ENCODE measurements at regions not wholly inside any gene's neighbourhood (a gene's known extent, or its start where the extent isn't known, plus 50 kb on each side); places are given as distances from the start of the nearest gene placed in this dataset.
"Not testable (repeated sequence)": the region's sequence is repeated elsewhere in the genome, so short reads cannot be mapped to it uniquely, and the experiment has no call there.

DNA sequence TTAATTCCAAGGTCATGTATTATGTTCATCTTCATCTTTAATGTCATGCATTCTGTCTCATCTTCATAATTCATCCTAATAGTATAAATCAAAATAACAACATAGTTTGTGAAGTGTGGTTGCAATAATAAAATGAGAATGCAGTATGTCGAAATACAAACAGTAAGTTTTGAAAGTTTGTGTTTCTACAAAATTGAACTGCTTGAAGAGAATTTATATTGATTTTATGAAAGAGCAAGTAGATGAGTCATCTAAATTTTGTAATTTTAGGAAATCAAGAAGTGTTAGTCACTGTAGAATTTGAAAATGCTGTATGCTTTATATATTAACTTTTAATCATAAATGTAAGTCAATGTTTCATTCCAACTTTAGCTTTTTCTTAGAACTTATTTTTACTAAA lies 190.5 kb upstream of the PPP1R3A start:
- DNase-seq = no peak

DNA sequence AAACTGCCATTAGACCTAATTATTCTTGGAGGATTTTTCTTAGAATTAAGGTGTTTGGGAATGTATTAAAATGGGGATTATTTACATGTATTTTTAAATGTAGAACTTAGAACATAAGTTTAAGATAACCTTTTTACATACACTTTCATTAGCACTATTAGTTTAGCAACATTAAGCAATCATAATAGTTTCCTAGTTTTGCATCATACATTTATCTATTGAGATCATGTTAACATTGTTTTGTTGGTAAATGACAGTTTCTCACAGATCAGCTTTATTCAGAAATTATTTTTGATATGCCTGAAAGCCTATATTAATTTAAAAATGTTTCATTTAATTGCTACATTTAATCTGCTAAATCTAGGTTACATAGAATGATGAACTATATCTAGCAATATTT lies 189.7 kb upstream of the PPP1R3A start:
- no peak for DNase-seq

DNA sequence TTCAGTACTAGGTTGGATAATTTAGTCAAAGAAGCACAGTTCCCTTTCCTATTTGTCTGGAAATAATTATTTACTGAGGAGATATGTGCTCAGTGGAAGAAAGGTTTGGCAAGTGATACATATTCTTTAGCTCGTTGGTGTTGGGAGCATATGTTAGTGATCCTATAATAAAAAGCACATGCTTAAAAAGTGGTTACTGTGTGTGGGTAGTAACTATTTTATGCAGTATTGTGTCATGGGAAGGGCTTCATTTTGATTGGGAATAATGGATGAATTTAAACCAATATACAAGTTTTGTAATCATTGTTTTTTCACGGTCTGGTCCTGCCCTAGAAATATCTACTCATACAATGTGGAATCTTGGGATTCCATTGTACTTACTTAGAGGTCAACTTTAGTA lies 188.7 kb upstream of the PPP1R3A start:
- no peak for DNase-seq

DNA sequence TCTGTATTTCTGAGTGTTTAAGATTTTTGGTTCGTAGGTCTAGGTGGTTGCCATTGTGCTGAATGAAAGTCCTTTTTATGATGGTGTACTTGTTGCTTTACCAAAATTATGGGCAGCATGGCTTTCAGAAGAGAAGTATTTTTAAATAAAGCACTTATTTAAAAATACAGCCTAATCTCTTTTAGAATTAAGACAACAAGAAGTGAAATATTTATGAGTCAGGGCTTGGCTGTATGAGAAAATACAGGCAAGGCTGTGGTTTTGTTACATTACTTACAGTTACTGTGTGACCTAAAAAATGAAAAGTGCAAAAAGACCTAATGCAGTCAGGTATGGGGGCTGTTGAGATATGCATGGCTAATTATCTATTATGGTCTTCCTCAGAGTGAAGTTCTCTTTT lies 185.2 kb upstream of the PPP1R3A start:
- DNase-seq = no peak

DNA sequence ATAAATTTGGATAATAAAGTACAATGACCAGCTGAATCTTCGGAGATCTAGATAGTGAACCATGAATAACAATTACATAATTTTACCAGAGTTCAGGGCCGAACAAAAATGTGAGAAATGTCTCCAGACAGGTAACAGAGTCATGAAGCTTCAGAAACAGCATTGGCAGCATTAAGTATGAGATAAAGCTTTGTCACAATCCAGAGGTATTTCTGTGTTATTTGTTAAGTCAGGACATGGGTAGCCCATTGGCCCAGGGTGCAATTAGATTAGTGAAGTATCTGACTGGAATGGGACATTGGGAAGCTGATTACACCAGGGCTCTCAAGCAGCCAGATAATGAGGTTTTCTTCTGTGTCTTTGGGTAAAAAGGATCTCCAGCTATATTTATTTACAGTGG lies 184.2 kb upstream of the PPP1R3A start:
- DNase-seq = no peak

DNA sequence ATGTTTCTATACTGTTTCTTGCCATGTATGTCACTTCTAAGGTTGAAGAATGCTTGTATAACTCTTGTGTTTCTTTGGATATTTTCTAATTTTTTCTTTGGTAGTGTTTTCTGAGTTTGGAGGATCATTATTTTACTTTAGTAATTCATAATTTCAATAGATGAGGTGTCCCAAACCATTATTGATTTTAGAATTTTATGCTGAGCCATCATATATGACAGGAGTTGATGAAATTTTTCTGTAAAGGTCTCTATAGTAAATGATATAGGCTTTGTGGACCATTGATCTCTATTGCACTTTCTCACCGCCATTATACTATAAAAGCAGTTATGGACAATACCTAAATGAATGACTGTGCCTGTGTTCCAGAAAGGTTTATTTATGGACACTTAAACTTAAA lies 183.3 kb upstream of the PPP1R3A start:
- no peak for DNase-seq

DNA sequence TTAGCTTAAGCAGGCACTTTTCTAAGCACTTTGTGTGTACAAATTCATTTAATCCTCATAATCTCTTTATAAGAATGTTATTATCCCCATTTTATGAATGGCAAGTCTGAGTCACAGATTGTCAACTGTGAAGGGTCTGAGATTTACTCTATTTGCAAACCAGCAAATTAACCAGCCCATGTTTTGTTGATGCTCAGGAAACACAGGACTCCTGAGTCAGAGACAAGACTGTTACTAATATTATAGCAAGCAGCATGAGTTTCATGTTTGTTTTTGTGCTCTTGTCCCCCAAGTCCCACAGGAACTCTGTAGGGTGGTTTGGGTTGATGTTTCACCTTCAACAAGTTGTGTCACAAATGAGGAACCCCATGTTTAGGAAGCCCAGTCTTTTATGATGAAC lies 182.0 kb upstream of the PPP1R3A start:
- DNase-seq = no peak

DNA sequence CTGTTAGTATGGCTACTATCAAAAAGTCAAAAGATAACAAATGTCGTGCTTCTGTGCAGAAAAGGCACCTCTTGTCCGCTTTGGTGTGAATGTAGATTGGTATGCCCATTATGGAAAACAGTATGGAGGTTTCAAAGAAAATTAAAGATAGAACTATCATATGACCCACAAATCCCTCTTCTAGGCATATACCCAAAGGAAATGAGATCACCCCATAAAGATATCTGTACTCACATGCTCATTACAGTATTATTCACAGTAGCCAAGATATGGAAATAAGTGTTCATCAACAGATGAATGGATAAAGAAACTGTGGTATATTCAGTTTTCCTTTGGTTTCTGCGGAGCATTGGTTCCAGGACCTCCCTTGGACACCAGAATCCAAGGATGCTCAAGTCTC lies 180.5 kb upstream of the PPP1R3A start:
- no peak for DNase-seq

DNA sequence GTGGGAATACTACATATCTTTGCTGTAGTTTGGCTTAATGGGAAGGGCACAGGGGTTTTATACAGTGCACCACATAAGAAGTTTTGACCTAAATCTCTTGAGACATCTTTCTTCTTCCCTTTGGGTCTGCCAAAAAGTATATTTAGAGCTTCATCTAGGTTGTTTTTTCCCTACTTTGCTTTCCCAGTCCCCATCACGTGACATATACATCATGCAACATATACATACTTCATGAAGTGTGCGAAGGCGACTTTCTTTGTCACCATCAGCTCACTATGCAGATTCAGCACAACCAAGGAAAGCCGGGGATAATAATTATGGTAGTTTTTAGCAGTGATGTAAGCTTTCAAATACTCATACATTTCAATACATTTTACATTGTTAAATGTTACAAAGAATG lies 177.1 kb upstream of the PPP1R3A start:
- DNase-seq = no peak

DNA sequence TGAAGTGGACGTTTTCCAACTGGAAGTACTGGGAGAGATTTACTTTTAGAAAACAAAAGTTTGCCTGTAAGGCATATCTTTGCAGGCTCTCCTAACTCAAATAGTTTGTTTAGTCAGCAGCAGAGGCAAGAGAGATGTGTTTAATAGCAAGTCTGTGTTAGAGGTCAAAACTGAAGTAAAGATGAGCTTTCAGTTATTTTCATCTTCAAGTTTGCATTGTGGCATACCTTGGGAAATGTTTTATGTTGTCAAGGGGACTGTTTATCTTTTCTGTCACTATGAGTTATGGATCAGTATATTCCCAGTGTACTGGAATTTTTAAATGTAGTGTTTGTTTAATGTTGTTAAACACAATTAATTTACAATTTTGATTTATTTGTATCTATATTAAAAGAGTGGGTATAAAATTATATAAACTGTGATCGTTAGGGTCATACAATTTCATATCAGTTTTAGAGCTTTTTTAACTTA lies 169.7 kb upstream of the PPP1R3A start:
- DNase-seq = no peak

DNA sequence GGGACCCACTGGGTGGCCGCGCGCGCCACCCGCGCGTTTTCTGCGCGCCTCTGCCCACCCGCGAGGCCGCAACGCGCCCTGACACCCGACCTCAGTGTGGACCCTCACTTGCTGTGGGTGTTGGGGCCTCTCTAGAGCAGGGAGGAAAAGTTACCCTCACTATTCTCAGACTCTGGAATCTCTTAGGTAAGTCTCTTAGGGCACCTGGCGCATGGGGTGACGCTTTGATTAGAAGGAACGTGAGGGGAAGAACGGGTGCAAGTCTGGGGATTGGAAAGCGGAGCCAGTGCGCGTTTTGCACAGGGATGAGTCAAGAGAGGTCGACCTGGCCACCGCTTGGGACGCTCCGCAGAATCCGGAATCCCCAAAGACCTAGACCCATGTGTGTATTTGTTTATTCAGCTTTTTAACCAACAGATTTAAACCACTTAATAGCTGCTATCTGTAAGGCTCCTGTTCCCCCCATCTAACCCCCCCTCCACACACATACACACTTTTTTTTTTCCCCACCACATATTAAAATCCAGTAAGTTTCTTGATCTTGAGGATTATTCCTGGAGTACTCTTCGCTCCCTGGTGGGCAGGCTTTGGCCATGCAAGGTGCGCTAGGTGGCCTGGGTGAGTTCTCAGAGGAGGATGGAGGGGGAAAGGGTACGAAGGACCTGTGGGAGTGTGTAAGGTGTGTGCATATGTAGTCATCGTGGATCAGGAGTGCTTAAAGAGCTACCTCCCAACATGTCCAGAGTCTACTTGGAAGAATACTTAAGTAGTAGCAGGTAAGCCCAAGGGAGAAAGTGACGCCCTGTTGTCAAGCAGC lies 169.1 kb upstream of the PPP1R3A start:
- no peak for DNase-seq

DNA sequence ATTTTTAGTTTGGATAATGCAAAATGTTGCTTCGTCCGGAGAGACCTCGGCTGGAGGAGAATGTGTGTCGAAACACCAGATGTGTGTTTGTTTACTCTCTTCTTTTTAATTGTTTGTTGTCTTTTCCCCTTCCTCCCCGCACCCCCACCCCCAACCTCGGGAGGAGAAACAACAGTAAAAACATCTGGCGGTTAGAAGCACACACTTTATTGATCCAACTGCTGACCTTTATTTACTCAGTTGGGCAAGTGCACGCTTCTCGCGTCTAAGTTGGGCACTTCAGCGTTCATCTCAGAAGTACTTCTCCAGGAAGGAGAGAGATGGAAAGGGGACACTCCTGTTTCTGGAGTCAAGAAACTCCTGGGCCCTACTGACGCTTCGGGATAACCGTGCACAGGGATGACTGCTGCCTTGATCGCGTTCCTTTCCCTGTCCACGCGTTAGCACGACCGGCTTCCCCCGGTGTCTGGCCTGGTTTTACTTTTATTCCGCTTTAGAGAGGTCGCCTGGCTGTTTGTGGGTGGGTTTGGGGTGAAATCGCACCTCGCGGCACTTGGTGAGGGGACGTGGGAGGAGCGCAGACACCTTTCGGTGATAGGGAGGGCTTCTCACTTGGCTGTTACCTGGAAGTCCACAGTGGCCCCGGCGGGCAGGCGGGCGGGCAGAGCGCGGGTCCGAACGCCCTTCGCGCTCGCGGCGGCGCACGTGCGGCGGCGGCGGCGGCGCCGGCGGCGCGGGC lies 168.3 kb upstream of the PPP1R3A start:
- no peak for DNase-seq

DNA sequence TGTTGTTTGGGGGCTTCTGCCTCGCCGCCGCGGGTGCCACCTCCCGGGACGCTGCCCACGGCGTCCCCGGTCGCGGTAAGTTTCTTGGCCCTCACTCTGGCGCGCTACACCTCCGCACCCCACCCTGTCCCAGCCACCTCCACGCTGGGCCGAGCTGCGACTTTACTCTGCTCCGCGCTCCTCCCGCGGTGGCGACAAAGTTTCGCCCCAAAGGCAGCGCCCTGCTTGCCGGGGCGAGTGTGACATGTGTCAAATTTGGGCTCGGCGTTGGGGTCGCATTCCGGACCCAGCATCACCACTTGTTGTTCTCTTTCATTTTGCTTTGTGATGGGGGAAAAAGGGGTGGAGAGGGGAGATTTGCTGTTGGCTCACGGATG lies 167.7 kb upstream of the PPP1R3A start:
- no peak for DNase-seq

DNA sequence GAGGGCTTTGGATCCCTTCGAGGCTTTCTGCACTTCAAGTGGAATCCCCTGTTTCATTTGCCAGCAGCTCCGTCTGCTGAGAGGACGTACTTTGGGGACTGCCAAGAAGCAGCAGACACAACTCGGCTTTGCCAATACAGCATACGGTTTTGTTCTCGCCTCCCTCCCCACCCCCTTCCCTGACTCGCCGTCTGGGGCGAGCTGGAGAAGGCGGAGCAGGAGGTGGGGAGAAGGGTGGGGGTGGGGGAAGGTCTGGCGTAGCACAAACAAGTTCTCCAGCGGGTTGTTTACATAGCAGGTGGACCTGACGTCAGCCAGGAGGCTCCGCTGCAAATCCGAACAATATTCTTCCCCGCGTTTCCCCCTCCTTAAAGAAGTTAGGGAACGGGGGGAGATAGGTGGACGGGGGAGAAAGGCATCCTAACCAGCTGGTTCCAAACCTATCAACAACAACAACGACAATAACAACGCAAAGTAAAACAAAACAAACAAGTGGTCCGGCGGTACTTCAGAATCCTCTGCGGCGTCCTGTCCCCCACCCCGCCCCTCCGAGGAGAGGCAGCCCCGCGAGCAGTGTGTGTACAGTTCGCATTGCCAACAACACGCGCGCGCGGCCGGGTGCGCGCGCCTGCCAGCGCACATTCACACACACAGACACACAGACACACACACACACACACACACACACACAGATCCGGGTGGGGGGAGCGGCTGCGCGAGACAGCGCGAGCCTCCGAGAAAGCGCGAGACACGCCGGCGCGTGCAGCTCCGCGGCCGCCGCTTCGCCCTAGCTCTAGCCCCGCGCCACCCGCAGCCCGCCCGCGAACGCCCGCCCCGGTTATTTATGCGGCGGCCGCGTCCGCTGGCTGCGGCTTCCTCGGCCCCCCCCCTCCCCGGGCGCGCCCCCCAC lies 167.0 kb upstream of the PPP1R3A start:
- DNase-seq = peak; percentile 54

DNA sequence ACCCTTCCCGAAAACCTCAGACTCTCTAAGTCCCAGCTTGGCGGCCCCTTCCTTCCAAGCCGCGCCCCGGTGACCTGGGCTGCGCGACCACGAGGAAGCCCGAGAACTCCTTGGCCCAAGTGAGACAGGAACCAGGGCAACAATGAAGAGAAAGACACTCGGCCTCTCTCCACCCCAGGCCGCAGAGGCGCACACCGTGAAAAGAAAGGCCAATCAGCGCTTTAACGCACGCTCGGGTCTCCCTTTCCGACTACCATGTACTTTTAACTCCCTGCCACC lies 166.4 kb upstream of the PPP1R3A start:
- DNase-seq = no peak

DNA sequence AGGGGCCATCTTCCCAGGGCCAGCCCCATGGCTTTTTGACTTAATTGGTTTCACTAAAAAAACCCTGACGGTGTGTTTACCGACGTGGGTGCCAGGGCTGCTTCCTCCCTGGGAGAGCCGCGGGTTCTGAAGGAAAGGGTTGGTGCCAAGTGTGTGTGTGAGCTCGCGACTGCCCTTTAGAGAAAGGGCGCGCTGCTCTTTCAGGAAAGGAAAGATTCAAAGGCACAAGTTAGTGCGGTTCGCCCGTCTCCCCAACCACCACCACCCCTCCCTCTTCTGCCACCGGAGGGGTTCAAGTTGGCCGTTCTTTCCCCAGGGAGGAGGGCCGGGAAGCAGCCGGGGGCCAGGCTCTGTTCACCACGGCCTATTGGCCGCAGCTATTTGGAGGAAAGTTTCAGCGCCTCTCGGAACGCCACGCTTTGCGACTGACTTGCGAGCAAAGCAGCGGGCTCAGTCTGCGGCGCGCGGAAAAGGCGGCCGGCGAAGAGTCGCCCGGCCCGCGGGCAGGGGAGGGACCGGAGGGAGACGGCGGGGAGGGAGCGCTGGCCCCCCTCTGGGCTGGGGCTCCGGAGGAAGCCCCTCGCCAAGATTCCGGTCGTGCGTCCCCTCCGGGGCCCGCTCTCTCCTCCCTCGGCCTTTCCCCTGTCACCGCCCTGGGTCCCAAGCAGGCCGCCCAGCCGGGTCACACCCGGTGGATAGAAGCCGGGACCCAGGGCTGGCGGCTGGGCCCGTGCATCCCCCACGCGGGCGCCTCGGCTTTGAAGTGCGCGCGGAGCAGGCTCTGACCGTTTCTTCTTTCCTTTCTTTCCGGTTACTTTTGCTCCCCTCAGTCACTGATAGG lies 165.9 kb upstream of the PPP1R3A start:
- DNase-seq = no peak

DNA sequence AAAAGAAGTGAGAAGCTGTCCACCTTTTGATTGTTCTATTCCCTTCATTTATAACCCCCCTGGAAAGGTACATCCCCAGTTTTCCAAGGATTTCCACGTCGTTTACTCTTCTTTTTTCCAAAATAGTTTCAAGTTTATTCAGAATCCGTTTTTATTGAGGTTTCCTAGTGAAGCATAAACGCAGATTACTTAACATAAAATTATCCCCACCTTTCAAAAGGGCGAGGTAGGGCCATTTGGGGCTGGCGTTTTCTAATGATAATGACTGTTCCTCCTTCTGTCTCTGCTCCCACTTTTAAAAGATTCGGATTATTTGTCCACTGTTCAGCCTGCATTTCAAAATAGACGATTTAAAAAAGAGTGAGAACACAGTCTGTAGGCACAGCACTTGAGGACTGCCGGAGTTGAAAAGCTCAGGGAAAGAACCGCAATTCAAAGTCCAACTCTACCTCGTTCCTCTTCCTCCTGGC lies 165.2 kb upstream of the PPP1R3A start:
- no peak for DNase-seq

DNA sequence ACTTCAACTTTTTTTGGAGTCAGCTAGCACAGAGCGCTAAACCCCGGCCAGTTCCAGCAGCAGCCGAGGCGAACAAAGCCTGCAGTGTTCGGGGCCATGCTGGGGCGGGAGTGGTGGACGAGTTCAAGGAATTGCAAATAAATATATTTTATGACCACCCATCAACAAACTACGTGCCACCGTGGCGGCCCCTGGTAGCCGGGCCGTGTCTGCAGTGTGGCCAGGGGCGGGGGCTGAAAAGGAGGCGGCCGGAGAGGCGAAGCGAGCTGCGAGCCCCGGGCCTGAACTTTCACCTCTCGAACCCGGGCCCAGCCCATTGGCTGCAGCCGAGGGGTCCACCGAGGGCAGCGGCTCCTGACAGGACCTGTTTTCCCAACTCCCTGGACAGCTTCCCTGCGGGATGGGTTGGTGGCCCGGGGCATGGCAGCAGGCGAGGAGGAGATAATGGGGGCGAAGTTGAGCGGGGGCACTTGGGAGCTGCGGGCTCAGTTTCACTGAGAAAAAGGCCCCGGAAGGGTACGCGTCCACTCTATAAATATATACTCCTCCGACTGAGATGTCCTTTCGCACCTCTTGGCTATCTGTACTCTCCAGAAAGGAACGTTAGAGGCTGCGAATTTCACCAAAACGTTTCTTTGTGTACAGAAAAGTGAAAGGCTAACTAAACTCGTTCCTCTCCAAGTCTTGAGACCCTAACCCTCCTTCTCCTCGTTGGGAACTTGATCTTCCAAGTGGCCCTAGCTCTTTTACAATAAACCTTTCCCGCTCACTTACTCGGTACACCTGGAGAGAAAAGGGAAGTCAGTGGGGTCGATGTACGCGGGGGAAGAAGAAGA lies 164.6 kb upstream of the PPP1R3A start:
- no peak for DNase-seq

DNA sequence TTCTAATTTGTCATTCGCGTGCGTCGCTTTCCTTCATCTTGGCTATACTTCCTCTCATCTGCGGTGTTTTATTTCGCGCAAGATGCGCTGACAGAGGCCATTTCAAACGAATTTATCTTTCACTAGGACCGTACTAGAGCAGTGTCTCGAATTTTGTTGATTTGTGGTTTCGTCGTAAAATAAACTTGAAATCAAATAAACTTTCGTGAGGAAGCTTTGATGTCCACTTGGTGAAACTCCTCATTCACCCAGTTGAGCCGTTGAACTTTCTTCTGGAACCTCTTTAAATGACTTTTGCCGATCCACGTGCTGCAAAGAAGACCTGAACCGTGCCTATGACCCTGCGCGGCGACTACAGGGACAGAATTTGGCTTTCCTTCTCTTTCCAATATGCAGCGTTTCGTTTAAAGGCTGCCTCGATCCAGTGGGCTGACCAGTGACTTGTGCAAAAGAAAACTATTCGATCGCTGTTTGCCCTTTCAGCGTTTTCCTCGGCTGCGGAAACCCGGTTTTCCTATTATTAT lies 163.9 kb upstream of the PPP1R3A start:
- DNase-seq = no peak

DNA sequence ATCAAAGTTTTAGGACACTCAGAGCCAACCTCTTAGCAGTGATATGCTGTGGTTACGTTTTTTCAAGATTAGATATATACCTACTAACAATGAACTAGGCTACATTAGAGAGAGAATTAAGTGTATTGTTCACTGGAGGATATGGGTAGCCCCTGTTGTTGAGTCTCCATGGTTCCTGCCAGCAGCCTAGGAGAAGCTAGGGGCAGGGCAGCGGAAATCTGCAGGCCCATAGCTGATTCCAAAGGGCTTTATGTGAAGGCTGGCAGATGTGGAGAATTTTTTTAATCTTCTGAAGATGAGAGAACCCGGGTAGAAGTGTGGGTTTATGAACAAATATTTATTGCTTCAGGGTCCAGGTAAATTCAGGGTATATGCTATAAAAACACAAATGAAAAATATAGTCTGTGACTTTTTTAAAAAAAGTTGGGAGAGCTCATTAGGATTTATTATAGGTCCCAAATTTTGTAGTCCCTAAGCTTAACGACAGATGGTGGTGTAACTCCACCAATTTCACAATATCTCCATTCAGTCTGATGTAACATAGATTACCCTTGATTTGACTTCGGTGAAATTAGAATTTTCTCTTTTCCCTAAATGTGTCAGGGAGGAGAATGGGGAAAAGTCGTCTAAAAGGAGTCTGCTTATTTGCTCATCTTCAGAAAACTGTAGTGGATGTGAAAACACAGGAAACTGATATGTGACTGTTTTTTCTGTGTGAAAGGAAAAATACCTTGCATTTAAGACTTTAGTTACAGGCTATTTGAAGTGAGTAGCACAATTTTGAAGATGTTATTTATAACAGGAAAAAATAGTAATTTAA lies 163.0 kb upstream of the PPP1R3A start:
- peak; percentile 50 for DNase-seq

DNA sequence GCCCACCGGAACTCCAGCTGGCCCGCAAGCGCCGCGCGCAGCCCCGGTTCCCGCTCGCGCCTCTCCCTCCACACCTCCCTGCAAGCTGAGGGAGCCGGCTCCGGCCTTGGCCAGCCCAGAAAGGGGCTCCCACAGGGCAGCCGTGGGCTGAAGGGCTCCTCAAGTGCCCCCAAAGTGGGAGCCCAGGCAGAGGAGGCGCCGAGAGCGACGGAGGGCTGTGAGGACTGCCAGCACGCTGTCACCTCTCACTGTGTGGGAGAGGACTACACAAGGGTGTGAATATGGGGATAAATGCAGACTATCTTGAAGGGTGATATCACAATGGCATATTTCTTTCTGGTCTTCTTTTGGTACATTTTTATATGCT lies 158.3 kb upstream of the PPP1R3A start:
- not testable (repeated sequence) for DNase-seq
